CD14-positive monocyte (primary cell): ENCODE measurements at regions not wholly inside any gene's neighbourhood (a gene's known extent, or its start where the extent isn't known, plus 50 kb on each side); places are given as distances from the start of the nearest gene placed in this dataset.

Experiments
- DNase-seq, 3 donors: peaks; one replicate each; pipeline ENCODE4 v3.0.0-alpha.2; 2011 to 2022
- H2AFZ ChIP-seq: 2 replicates; pipeline ENCODE4 v1.6.0; 2012; ENCODE audit warnings: mild to moderate bottlenecking, low read depth, low read length, inconsistent platforms; ENCODE audit not compliant: insufficient read depth, poor library complexity, severe bottlenecking
- H3K27ac ChIP-seq, 2 donors: 1 replicate in 1 of 2; 2 replicates in 1 of 2; pipeline ENCODE4 v1.5.1; 2012 to 2013; ENCODE audit warnings: low read length in 2 of 2, control low read depth in 1 of 2, inconsistent platforms in 1 of 2, low read depth in 1 of 2, mild to moderate bottlenecking in 1 of 2
- H3K27me3 ChIP-seq, 2 donors: one replicate each; pipeline versions ENCODE4 v1.6.0 to v1.6.1; 2011 to 2013; ENCODE audit warnings: low read length in 2 of 2; ENCODE audit not compliant: control insufficient read depth in 2 of 2, insufficient read depth in 2 of 2
- H3K36me3 ChIP-seq, 2 donors: replicated peaks in 1 of 2; 1 replicate in 1 of 2; 2 replicates in 1 of 2; pipeline versions ENCODE4 v1.5.1 to v1.6.1; 2012 to 2013; ENCODE audit warnings: low read length in 2 of 2, control low read depth in 1 of 2, inconsistent platforms in 1 of 2, mild to moderate bottlenecking in 1 of 2; ENCODE audit not compliant: insufficient read depth in 2 of 2, control insufficient read depth in 1 of 2
- H3K4me1 ChIP-seq, 2 donors: 1 replicate in 1 of 2; 2 replicates in 1 of 2; pipeline versions ENCODE4 v1.5.1 to v1.6.1; 2012 to 2013; ENCODE audit warnings: low read length in 2 of 2, control low read depth in 1 of 2, inconsistent platforms in 1 of 2, mild to moderate bottlenecking in 1 of 2, moderate library complexity in 1 of 2; ENCODE audit not compliant: insufficient read depth in 2 of 2, control insufficient read depth in 1 of 2
- H3K4me2 ChIP-seq: replicated peaks from 2 replicates; pipeline ENCODE3; 2012; ENCODE audit warnings: low read length, moderate library complexity, mild to moderate bottlenecking; ENCODE audit not compliant: poor library complexity, severe bottlenecking; ENCODE audit errors: extremely low read depth
- H3K4me3 ChIP-seq, 3 experiments: fragments of 200-600 bp in 1 of 3; sonication (generic) in 1 of 3; replicated peaks in 1 of 3; 1 replicate in 2 of 3; 2 replicates in 1 of 3; pipeline ENCODE4 v1.5.1; 2011 to 2013; ENCODE audit warnings: low read length in 3 of 3, mild to moderate bottlenecking in 3 of 3, control low read depth in 2 of 3, low read depth in 2 of 3, inconsistent platforms in 1 of 3, moderate library complexity in 1 of 3
- H3K79me2 ChIP-seq: 2 replicates; pipeline ENCODE4 v1.6.0; 2012; ENCODE audit warnings: mild to moderate bottlenecking, control low read depth, inconsistent platforms, low read length, moderate library complexity; ENCODE audit not compliant: insufficient read depth
- H3K9ac ChIP-seq: 2 replicates; pipeline ENCODE4 v1.6.0; 2017; ENCODE audit warnings: low read length, mild to moderate bottlenecking; ENCODE audit not compliant: insufficient read depth, poor library complexity, severe bottlenecking
- H3K9me3 ChIP-seq, 2 donors: replicated peaks in 1 of 2; 1 replicate in 1 of 2; 2 replicates in 1 of 2; pipeline versions ENCODE4 v1.5.1 to v1.6.1; 2012 to 2013; ENCODE audit warnings: low read length in 2 of 2, control low read depth in 1 of 2; ENCODE audit not compliant: control insufficient read depth in 1 of 2, insufficient read depth in 1 of 2
- H4K20me1 ChIP-seq: 2 replicates; pipeline ENCODE4 v1.6.0; 2012; ENCODE audit warnings: mild to moderate bottlenecking, low read length, control low read depth, moderate library complexity; ENCODE audit not compliant: insufficient read depth
- H3K27ac Mint-ChIP-seq, 7 donors: one replicate each; pipeline ENCODE4 v1.8.0; 2020; ENCODE audit warnings: mild to moderate bottlenecking in 7 of 7, mixed read lengths in 7 of 7, moderate library complexity in 6 of 7, inconsistent platforms in 2 of 7
- H3K27me3 Mint-ChIP-seq, 3 donors: one replicate each; pipeline ENCODE4 v1.8.0; 2021 to 2022; ENCODE audit warnings: low read depth in 3 of 3, mild to moderate bottlenecking in 3 of 3, mixed read lengths in 3 of 3, moderate library complexity in 3 of 3, inconsistent platforms in 1 of 3
- H3K36me3 Mint-ChIP-seq, 2 donors: one replicate each; pipeline ENCODE4 v1.8.0; 2020; ENCODE audit warnings: mixed read lengths in 2 of 2, inconsistent platforms in 1 of 2, mild to moderate bottlenecking in 1 of 2
- H3K4me1 Mint-ChIP-seq: one replicate; pipeline ENCODE4 v1.8.0; 2020; ENCODE audit warnings: mild to moderate bottlenecking, mixed read lengths
- H3K4me3 Mint-ChIP-seq, 2 donors: one replicate each; pipeline ENCODE4 v1.8.0; 2020; ENCODE audit warnings: mild to moderate bottlenecking in 2 of 2, mixed read lengths in 2 of 2, moderate library complexity in 1 of 2
- H3K9me3 Mint-ChIP-seq, 7 donors: one replicate each; pipeline ENCODE4 v1.8.0; 2020 to 2022; ENCODE audit warnings: mixed read lengths in 7 of 7, mild to moderate bottlenecking in 6 of 7, moderate library complexity in 6 of 7, inconsistent platforms in 2 of 7
- WGBS: methylation state at CpG from one replicate; pipeline ENCODE4 v1.1.5; 2013; ENCODE audit warnings: missing lambda C conversion rate; ENCODE audit not compliant: insufficient coverage; 5-methylcytosine and 5-hydroxymethylcytosine counted together
- intact Hi-C, 2 donors: fragments of 100-400 bp; cut with micrococcal nuclease; formaldehyde crosslinking; loops; one replicate each; pipeline versions ENCODE4 v1.15.0 to v1.15.1; 2023
- TF ChIP-seq, protein P1 (sequence below): fragments of 200-600 bp; IDR thresholded peaks from one replicate; pipeline ENCODE4 v1.8.0; 2022; ENCODE audit warnings: antibody characterized with exemption, mild to moderate bottlenecking

DNA sequence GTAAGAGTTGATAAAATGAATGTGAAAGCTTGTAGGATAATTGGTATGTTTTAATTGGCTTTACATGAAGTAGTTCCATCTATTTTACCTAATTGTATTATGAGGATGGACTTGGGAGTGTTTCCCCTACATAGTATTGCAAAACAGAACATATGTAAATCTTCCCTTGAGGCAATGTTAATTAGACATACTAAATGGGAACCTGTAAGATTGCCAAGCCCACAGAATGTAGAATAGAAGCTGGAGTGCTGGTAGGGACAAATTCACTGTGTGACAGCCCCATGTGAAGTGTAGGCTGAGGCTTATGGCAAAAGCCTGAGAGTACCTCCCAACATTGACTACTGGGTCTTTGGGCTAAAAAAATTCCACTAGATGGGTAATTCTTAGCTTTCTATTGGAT is 615.0 kb upstream of the AMOT start:
- intact Hi-C loops = no loop called here
- H3K79me2 ChIP-seq = no peaks in the 10 kb centered on the region
- no peak for DNase-seq
- no peaks in the 10 kb centered on the region for H3K36me3 ChIP-seq
- no peak overlapping the region for H3K4me2 ChIP-seq
- TF ChIP-seq, protein P1, sequence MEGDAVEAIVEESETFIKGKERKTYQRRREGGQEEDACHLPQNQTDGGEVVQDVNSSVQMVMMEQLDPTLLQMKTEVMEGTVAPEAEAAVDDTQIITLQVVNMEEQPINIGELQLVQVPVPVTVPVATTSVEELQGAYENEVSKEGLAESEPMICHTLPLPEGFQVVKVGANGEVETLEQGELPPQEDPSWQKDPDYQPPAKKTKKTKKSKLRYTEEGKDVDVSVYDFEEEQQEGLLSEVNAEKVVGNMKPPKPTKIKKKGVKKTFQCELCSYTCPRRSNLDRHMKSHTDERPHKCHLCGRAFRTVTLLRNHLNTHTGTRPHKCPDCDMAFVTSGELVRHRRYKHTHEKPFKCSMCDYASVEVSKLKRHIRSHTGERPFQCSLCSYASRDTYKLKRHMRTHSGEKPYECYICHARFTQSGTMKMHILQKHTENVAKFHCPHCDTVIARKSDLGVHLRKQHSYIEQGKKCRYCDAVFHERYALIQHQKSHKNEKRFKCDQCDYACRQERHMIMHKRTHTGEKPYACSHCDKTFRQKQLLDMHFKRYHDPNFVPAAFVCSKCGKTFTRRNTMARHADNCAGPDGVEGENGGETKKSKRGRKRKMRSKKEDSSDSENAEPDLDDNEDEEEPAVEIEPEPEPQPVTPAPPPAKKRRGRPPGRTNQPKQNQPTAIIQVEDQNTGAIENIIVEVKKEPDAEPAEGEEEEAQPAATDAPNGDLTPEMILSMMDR = no peak
- H3K9me3 ChIP-seq = peaks cover 5% of the 10 kb centered on the region in 2 donors
- no peak overlapping the region for H3K4me3 Mint-ChIP-seq
- peaks cover 0 to 3% (median 0%) of the 10 kb centered on the region in 7 donors for H3K9me3 Mint-ChIP-seq
- H3K27ac Mint-ChIP-seq = no peak overlapping the region
- H3K9ac ChIP-seq = no peak overlapping the region
- H4K20me1 ChIP-seq = no peaks in the 10 kb centered on the region
- no peaks in the 10 kb centered on the region for H3K4me1 Mint-ChIP-seq
- H3K27ac ChIP-seq = no peak overlapping the region
- no peak overlapping the region for H2AFZ ChIP-seq
- peaks cover 0 to 2% (median 2%) of the 10 kb centered on the region in 3 donors for H3K27me3 Mint-ChIP-seq
- no peak overlapping the region for H3K4me3 ChIP-seq
- no peaks in the 10 kb centered on the region for H3K4me1 ChIP-seq
- no peaks in the 10 kb centered on the region for H3K36me3 Mint-ChIP-seq
- H3K27me3 ChIP-seq = no peaks in the 10 kb centered on the region

- H3K9me3 Mint-ChIP-seq = peaks cover 0 to 13% (median 4%) of the 10 kb centered on the region in 7 donors
- no peak overlapping the region for H3K4me3 ChIP-seq
- WGBS = no CpG with 5 or more reads among the region's 1 CpG
- H3K4me3 Mint-ChIP-seq = no peak overlapping the region
- TF ChIP-seq, protein P1 = no peak
- H3K36me3 ChIP-seq = no peaks in the 10 kb centered on the region
- no peaks in the 10 kb centered on the region for H3K4me1 Mint-ChIP-seq
- no peaks in the 10 kb centered on the region for H3K36me3 Mint-ChIP-seq
- peaks cover 0 to 10% of the 10 kb centered on the region in 2 donors for H3K9me3 ChIP-seq
- H2AFZ ChIP-seq = no peak overlapping the region
- no peaks in the 10 kb centered on the region for H4K20me1 ChIP-seq
- H3K9ac ChIP-seq = no peak overlapping the region
- no peak overlapping the region for H3K27ac ChIP-seq
- H3K79me2 ChIP-seq = no peaks in the 10 kb centered on the region
- no peak overlapping the region for H3K4me2 ChIP-seq
- H3K27ac Mint-ChIP-seq = no peak overlapping the region
- H3K4me1 ChIP-seq = no peaks in the 10 kb centered on the region
- intact Hi-C loops = no loop called here
- DNase-seq = no peak
- no peaks in the 10 kb centered on the region for H3K27me3 ChIP-seq
- peaks cover 0 to 2% (median 0%) of the 10 kb centered on the region in 3 donors for H3K27me3 Mint-ChIP-seq
Observed at GRCh38 chrX:113429011-113429410, 588.4 kb upstream of the AMOT start.
